K562 (cell line): ENCODE measurements at regions not wholly inside any gene's neighbourhood (a gene's known extent, or its start where the extent isn't known, plus 50 kb on each side); places are given as distances from the start of the nearest gene placed in this dataset.

Experiments
- ATAC-seq: fragments of 200-7000 bp; cut with Tn5 transposase; 3 replicates; pipeline ENCODE4 v1.9.1; 2020; ENCODE audit warnings: moderate library complexity
- BruUV-seq: library from RNA; stranded (reverse); fragments of 400-500 nt; replicated peaks from 2 replicates; lab custom pipeline; 2021; lab: Mats Ljungman, UMichigan
- CTCF ChIA-PET: fragments of 300-600 bp; formaldehyde crosslinking; extraction: SDS; loops from one replicate; lab custom pipeline; 2021; ENCODE audit warnings: low intra/inter-chr PET ratio; lab: Yijun Ruan, JAX
- POLR2A ChIA-PET: fragments of 300-600, 350-650 bp; sonication (Branson Sonifier 250); formaldehyde crosslinking; extraction: SDS; loops from one replicate; lab custom pipeline; 2021; ENCODE audit warnings: antibody characterized with exemption, inconsistent platforms; lab: Yijun Ruan, JAX
- DNase-seq, 4 experiments: peaks; one replicate each; pipeline versions ENCODE4 v3.0.0 to v3.0.0-alpha.2; 2011 to 2018; ENCODE audit warnings: low spot score in 3 of 4, mixed read lengths in 3 of 4; ENCODE audit errors: extremely low read depth in 1 of 4
- FAIRE-seq: peaks from 2 replicates; lab custom pipeline; 2011; peaks lifted over from hg19 to GRCh38; lab: Jason Lieb, UNC
- H2AFZ ChIP-seq: 2 replicates; pipeline ENCODE4 v1.6.0; 2011; ENCODE audit warnings: low read depth, low read length, control low read depth, inconsistent platforms
- H3K27ac ChIP-seq: fragments of 200-600 bp; 3 replicates; pipeline ENCODE4 v1.8.0; 2011; ENCODE audit warnings: low read depth, mild to moderate bottlenecking, control low read depth, inconsistent platforms, low read length, moderate library complexity, mixed read lengths; ENCODE audit errors: extremely low read depth
- H3K27me3 ChIP-seq, 2 experiments: fragments of 300-600 bp in 1 of 2; 2 replicates in 1 of 2; 3 replicates in 1 of 2; pipeline versions ENCODE4 v1.6.0 to v1.8.0; 2011; ENCODE audit warnings: inconsistent platforms in 2 of 2, low read length in 2 of 2, mild to moderate bottlenecking in 1 of 2, mixed read lengths in 1 of 2, moderate library complexity in 1 of 2; ENCODE audit not compliant: control insufficient read depth in 2 of 2, insufficient read depth in 2 of 2
- H3K36me3 ChIP-seq: fragments of 300-600 bp; 3 replicates; pipeline ENCODE4 v1.8.0; 2011; ENCODE audit warnings: mild to moderate bottlenecking, low read length, inconsistent platforms; ENCODE audit not compliant: control insufficient read depth, insufficient read depth
- H3K4me1 ChIP-seq, 2 experiments: fragments of 200-600 bp in 1 of 2; replicated peaks in 1 of 2; 2 replicates in 1 of 2; 3 replicates in 1 of 2; pipeline versions ENCODE4 v1.5.1 to v1.8.0; 2011; ENCODE audit warnings: inconsistent platforms in 2 of 2, low read length in 2 of 2, mild to moderate bottlenecking in 1 of 2, mixed read lengths in 1 of 2, moderate library complexity in 1 of 2; ENCODE audit not compliant: control insufficient read depth in 2 of 2, insufficient read depth in 2 of 2
- H3K4me2 ChIP-seq: 2 replicates; pipeline ENCODE4 v1.6.1; 2011; ENCODE audit warnings: low read length, control low read depth, inconsistent platforms, mixed read lengths; ENCODE audit not compliant: insufficient read depth
- H3K4me3 ChIP-seq: fragments of 200-600 bp; sonication (generic), shearing (Covaris generic); 2 replicates; pipeline ENCODE4 v1.5.1; 2016; ENCODE audit warnings: control low read depth, inconsistent platforms
- H3K79me2 ChIP-seq: fragments of 200-600 bp; 3 replicates; pipeline ENCODE4 v1.8.0; 2011; ENCODE audit warnings: low read length, inconsistent platforms; ENCODE audit not compliant: control insufficient read depth, insufficient read depth
- H3K9ac ChIP-seq, 2 experiments: 2 replicates each; pipeline versions ENCODE4 v1.6.0 to v1.6.1; 2011; ENCODE audit warnings: low read depth in 2 of 2, low read length in 2 of 2, control low read depth in 1 of 2, inconsistent platforms in 1 of 2, mild to moderate bottlenecking in 1 of 2, mixed read lengths in 1 of 2; ENCODE audit not compliant: insufficient read depth in 1 of 2
- H3K9me1 ChIP-seq: one replicate; pipeline ENCODE4 v1.6.0; 2011; ENCODE audit warnings: inconsistent platforms, mild to moderate bottlenecking, low read length, moderate library complexity; ENCODE audit not compliant: control insufficient read depth, insufficient read depth
- H3K9me3 ChIP-seq: replicated peaks from 2 replicates; pipeline ENCODE4 v1.5.1; 2011; ENCODE audit warnings: low read depth, low read length, inconsistent platforms; ENCODE audit not compliant: control insufficient read depth, insufficient read depth
- H4K20me1 ChIP-seq: replicated peaks from 2 replicates; pipeline ENCODE4 v1.6.1; 2011; ENCODE audit warnings: low read length, inconsistent platforms, mixed read lengths; ENCODE audit not compliant: control insufficient read depth, insufficient read depth
- CBFA2T2 ChIP-seq: fragments of 450-650 bp; conservative IDR thresholded peaks from 2 replicates; pipeline ENCODE4 v1.6.1; 2017; ENCODE audit warnings: mild to moderate bottlenecking
- CSDE1 ChIP-seq, 2 experiments: fragments of 450-650 bp; IDR thresholded peaks; 2 replicates each; pipeline ENCODE4 v1.6.1; 2016; ENCODE audit warnings: mild to moderate bottlenecking in 1 of 2
- HNRNPLL ChIP-seq: fragments of 200-400 bp; formaldehyde crosslinking; IDR thresholded peaks from 2 replicates; pipeline ENCODE4 v1.6.1; 2017; ENCODE audit warnings: low read length, low read depth, mild to moderate bottlenecking; ENCODE audit not compliant: poor library complexity, severe bottlenecking
- MYC ChIP-seq, 2 experiments: fragments of 250-450 bp in 1 of 2; sonication (Bioruptor Pico) in 1 of 2; IDR thresholded peaks; 2 replicates each; pipeline versions ENCODE4 v1.5.1 to v1.6.1; 2012 to 2021; ENCODE audit warnings: low read depth in 2 of 2, borderline replicate concordance in 1 of 2, improper control_type of control experiment in 1 of 2, low read length in 1 of 2, mild to moderate bottlenecking in 1 of 2, moderate library complexity in 1 of 2
- SAFB ChIP-seq: fragments of 200-400 bp; formaldehyde crosslinking; IDR thresholded peaks from 2 replicates; pipeline ENCODE4 v1.6.1; 2017; ENCODE audit warnings: low read depth, low read length, borderline replicate concordance
- SRSF9 ChIP-seq: fragments of 200-400 bp; formaldehyde crosslinking; IDR thresholded peaks from 2 replicates; pipeline ENCODE4 v1.6.1; 2017; ENCODE audit warnings: low read depth, low read length, borderline replicate concordance
- STAT5B ChIP-seq: fragments of 250-450 bp; sonication (Bioruptor Pico); IDR thresholded peaks from 2 replicates; pipeline ENCODE4 v1.8.0; 2021; ENCODE audit warnings: mild to moderate bottlenecking, inconsistent platforms
- ZNF347 ChIP-seq: fragments of 450-650 bp; formaldehyde crosslinking; IDR thresholded peaks from 2 replicates; pipeline ENCODE4 v1.4.0; 2020; ENCODE audit warnings: low read depth, mild to moderate bottlenecking, moderate library complexity
- WGBS: fragments of 100-300 bp; shearing (Covaris generic); methylation state at CpG from one replicate; pipeline ENCODE4 v1.1.6; 2016; ENCODE audit warnings: low coverage, mixed read lengths; ENCODE audit not compliant: insufficient coverage; ENCODE audit errors: missing lambda C conversion rate; 5-methylcytosine and 5-hydroxymethylcytosine counted together
- in situ Hi-C: fragments of 300-500 bp; cut with MboI; formaldehyde crosslinking; loops from 4 replicates; pipeline ENCODE4 v1.15.0; 2018; ENCODE audit warnings: inconsistent platforms, mixed read lengths
- intact Hi-C: fragments of 100-400 bp; cut with micrococcal nuclease; formaldehyde crosslinking; loops from 2 replicates; pipeline ENCODE4 v1.14.2; 2022
- TF ChIP-seq, protein P1 (sequence below), 3 experiments: fragments of 200-800 bp in 1 of 3; sonication (Bioruptor generic) in 1 of 3; sonication (generic) in 1 of 3; formaldehyde crosslinking in 1 of 3; IDR thresholded peaks; 2 replicates each; pipeline versions ENCODE4 v1.6.1 to v1.8.0; 2016 to 2022; ENCODE audit warnings: mild to moderate bottlenecking in 2 of 3, missing compliant biosample characterization in 2 of 3, missing genetic modification characterization in 2 of 3, missing genetic modification reagents in 1 of 3
- TF ChIP-seq, protein P2 (sequence below): IDR thresholded peaks from 3 replicates; pipeline ENCODE4 v1.6.1; 2011; ENCODE audit warnings: borderline replicate concordance, mild to moderate bottlenecking, moderate library complexity; ENCODE audit not compliant: insufficient read length; ENCODE audit errors: extremely low read depth

DNA sequence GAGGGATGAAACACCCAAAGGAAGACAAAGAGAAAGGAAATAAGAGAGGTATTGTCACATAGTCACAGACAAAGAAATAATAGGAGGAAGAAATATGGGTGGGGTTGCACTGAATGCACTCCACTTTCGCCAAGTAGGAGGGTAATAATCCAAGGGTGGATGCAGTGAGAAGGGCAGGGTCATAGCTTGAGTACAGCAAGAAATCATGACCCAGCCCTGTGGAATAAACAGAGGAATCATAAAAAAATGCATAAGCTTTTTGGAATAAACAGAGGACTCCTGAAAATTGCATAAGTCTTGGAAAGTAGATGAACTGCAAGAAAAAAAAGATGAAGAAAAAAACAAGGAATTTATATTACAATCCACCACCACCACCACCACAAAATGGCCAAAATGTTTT is 53.1 kb upstream of the CD55 start:
- no peak for DNase-seq
- Histone ChIP-seq H3K27ac (no peak overlapping the region), H4K20me1 (no peaks in the 10 kb centered on the region), H3K9me1 (no peaks in the 10 kb centered on the region), H3K79me2 (no peaks in the 10 kb centered on the region), H3K9me3 (no peaks in the 10 kb centered on the region), H3K4me2 (no peak overlapping the region), H2AFZ (no peak overlapping the region; the same call in 1 of the 2 replicates), H3K27me3 (no peaks in the 10 kb centered on the region), H3K36me3 (no peaks in the 10 kb centered on the region), H3K4me1 (no peaks in the 10 kb centered on the region), H3K9ac (no peak overlapping the region), H3K4me3 (no peak overlapping the region)
- no peak for FAIRE-seq
- BruUV-seq = no TSS peak
- in situ Hi-C loops (no loop called here), intact Hi-C loops (no loop called here)
- POLR2A ChIA-PET = no interaction called here
- CTCF ChIA-PET = no interaction called here
- 85% methylated on average over 1 of the region's 1 CpG for WGBS
- TF ChIP-seq SRSF9 (no peak), CBFA2T2 (no peak), HNRNPLL (no peak), SAFB (no peak), MYC (IDR thresholded peaks at IDR 0.05; ENCODE audit: low read depth, low read length) (no peak), MYC (CRISPR knock-in tag; IDR thresholded peaks at IDR 0.05; ENCODE audit: borderline replicate concordance, low read depth) (no peak), STAT5B (no peak), CSDE1 (IDR thresholded peaks at IDR 0.05) (no peak), ZNF347 (CRISPR knock-in tag) (no peak)
- TF ChIP-seq, protein P1, sequence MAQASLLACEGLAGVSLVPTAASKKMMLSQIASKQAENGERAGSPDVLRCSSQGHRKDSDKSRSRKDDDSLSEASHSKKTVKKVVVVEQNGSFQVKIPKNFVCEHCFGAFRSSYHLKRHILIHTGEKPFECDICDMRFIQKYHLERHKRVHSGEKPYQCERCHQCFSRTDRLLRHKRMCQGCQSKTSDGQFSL (CRISPR knock-in tag; IDR thresholded peaks at IDR 0.05) = no peak
- TF ChIP-seq, protein P1 (tag; IDR thresholded peaks at IDR 0.05) = no peak
- TF ChIP-seq, protein P2, sequence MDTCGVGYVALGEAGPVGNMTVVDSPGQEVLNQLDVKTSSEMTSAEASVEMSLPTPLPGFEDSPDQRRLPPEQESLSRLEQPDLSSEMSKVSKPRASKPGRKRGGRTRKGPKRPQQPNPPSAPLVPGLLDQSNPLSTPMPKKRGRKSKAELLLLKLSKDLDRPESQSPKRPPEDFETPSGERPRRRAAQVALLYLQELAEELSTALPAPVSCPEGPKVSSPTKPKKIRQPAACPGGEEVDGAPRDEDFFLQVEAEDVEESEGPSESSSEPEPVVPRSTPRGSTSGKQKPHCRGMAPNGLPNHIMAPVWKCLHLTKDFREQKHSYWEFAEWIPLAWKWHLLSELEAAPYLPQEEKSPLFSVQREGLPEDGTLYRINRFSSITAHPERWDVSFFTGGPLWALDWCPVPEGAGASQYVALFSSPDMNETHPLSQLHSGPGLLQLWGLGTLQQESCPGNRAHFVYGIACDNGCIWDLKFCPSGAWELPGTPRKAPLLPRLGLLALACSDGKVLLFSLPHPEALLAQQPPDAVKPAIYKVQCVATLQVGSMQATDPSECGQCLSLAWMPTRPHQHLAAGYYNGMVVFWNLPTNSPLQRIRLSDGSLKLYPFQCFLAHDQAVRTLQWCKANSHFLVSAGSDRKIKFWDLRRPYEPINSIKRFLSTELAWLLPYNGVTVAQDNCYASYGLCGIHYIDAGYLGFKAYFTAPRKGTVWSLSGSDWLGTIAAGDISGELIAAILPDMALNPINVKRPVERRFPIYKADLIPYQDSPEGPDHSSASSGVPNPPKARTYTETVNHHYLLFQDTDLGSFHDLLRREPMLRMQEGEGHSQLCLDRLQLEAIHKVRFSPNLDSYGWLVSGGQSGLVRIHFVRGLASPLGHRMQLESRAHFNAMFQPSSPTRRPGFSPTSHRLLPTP = no peak
- ATAC-seq = no peak
